GM06990 (cell line): ENCODE measurements at regions not wholly inside any gene's neighbourhood (a gene's known extent, or its start where the extent isn't known, plus 50 kb on each side); places are given as distances from the start of the nearest gene placed in this dataset.

Experiments
- DNase-seq: peaks from one replicate; pipeline ENCODE4 v3.0.0-alpha.2; 2011; ENCODE audit not compliant: insufficient read length; ENCODE audit errors: extremely low read depth
- H3K27me3 ChIP-seq: replicated peaks from 2 replicates; pipeline ENCODE4 v1.6.0; 2011; ENCODE audit warnings: low read length; ENCODE audit not compliant: control insufficient read depth, insufficient read depth
- H3K36me3 ChIP-seq: 2 replicates; pipeline ENCODE4 v1.5.1; 2011; ENCODE audit warnings: low read length; ENCODE audit not compliant: control insufficient read depth, insufficient read depth
- H3K4me3 ChIP-seq: replicated peaks from 2 replicates; pipeline ENCODE4 v1.5.1; 2011; ENCODE audit warnings: low read depth, mild to moderate bottlenecking, control low read depth, low read length
- TF ChIP-seq, protein P1 (sequence below): IDR thresholded peaks from 2 replicates; pipeline ENCODE4 v1.5.1; 2011; ENCODE audit warnings: low read length, control low read depth, mild to moderate bottlenecking, inconsistent platforms; ENCODE audit not compliant: insufficient read depth, poor library complexity, severe bottlenecking

DNA sequence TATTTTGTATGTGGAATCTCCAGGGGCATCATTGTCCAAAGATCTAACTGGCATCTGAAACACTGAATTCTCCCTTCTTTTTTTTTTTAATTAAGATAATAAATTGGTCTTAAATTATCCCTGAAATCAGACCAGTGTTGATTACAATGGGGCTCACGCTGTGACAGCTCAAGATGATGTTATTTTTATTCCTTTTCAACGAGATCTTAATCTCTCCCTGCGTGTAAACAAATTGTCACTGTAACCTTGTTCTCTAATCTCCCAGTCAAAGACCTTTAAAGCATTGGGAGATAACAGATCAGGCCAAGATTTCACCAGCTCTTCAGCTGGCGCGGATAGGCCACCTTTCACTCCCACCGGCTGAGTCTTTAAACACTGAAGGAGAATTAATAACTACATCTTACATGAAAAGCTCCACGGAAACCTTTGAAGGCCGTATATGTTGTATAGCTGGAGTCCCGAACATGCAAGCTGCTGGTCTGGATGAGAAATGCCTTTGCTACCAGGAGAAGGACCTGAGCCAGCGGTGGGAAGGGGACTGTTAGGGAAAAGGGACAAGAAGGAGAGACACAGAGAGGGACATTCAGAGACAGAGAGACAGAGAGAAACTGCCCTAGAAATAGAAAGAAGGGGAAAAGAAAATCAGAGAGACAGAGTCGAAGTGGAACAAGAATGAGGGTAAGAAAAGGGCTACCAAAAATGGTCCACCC is 418.8 kb upstream of the NR2F2 start:
- TF ChIP-seq, protein P1, sequence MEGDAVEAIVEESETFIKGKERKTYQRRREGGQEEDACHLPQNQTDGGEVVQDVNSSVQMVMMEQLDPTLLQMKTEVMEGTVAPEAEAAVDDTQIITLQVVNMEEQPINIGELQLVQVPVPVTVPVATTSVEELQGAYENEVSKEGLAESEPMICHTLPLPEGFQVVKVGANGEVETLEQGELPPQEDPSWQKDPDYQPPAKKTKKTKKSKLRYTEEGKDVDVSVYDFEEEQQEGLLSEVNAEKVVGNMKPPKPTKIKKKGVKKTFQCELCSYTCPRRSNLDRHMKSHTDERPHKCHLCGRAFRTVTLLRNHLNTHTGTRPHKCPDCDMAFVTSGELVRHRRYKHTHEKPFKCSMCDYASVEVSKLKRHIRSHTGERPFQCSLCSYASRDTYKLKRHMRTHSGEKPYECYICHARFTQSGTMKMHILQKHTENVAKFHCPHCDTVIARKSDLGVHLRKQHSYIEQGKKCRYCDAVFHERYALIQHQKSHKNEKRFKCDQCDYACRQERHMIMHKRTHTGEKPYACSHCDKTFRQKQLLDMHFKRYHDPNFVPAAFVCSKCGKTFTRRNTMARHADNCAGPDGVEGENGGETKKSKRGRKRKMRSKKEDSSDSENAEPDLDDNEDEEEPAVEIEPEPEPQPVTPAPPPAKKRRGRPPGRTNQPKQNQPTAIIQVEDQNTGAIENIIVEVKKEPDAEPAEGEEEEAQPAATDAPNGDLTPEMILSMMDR, result no peak
- no peak overlapping the region for H3K4me3 ChIP-seq
- H3K36me3 ChIP-seq, result no peaks in the 10 kb centered on the region
- no peaks in the 10 kb centered on the region for H3K27me3 ChIP-seq
- DNase-seq, result no peak

DNA sequence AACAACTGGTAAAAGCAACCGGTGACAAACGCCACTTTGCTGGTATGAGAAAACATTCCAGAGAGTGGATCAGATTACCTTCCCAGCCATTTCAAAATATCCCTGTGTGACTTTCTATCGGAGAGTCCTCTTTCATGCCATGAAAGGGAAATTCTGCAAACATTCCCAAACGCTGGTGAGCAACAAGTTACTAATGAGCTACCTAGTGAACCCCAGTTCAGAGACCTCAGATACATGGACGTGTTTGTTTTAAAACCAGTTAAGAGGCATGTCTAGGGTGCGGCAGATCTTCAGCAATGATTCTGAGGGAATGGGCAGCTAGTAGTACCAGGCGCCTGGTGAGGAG is 418.2 kb upstream of the NR2F2 start:
- Histone ChIP-seq H3K4me3 (no peak overlapping the region), H3K27me3 (no peaks in the 10 kb centered on the region), H3K36me3 (no peaks in the 10 kb centered on the region)
- no peak for DNase-seq
- TF ChIP-seq, protein P1, result no peak

DNA sequence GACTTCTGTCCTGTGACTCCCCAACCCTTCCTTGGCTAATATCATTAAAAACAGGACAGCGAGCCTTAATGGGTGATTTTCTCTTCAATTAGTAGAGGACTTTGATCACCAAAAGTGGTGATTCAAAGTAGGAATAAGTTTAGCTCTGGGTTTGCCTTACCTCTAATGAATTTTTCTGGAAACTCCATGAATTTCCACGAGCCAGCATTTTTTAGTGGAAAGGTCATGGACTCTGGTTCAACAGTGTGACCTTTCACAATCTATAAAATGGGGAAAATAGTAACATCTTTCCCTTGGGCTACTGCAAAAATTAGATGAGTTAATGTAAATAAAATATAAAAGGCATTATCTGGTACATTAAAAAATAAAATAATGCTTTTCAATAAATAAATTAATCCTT is 417.8 kb upstream of the NR2F2 start:
- DNase-seq, result no peak
- TF ChIP-seq, protein P1, result no peak
- Histone ChIP-seq H3K4me3 (no peak overlapping the region), H3K36me3 (no peaks in the 10 kb centered on the region), H3K27me3 (no peaks in the 10 kb centered on the region)

DNA sequence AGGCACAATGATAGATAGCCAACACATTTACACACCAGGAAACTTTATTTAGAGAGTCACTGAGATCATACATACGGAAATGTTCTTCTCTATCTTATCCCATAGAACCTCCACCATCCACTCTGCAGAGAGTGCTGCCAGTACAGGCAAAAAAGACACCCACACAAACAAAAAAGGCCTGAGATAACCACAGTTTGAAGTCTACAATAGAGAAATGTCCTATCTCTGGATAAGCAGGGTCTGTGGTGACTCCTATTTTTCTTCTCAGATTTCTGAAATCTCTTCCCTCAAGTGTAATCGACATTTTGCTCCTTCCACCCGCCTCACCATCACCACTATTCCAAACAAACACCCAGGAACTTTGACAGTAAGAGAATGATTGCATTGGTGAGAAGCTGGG is 413.9 kb upstream of the NR2F2 start:
- H3K4me3 ChIP-seq, result no peak overlapping the region
- TF ChIP-seq, protein P1, result no peak
- H3K36me3 ChIP-seq, result no peaks in the 10 kb centered on the region

DNA sequence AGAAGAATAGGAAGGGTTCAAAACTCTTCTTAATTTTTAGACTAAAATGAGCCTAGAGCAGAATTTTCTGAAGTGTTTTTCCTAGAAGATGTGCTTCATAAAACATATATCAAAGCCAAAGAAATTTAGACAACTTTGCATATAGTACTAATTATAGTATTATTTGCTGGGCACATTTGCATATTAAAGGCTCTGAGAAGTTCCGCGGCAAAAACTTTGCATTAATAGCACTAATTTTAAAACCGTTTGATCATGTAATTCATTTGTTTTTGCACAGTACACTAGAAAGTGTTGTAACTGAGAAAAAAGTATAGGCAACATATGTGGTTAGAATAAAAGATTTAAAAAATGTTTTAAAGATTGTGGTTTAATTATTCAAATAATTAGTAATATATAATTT is 412.0 kb upstream of the NR2F2 start:
- H3K36me3 ChIP-seq, result no peaks in the 10 kb centered on the region
- DNase-seq, result no peak
- H3K4me3 ChIP-seq, result no peak overlapping the region
- no peaks in the 10 kb centered on the region for H3K27me3 ChIP-seq
- TF ChIP-seq, protein P1, result no peak

More for the DNA sequence above, 413.9 kb upstream of the NR2F2 start:
- DNase-seq, result no peak
- no peaks in the 10 kb centered on the region for H3K27me3 ChIP-seq

DNA sequence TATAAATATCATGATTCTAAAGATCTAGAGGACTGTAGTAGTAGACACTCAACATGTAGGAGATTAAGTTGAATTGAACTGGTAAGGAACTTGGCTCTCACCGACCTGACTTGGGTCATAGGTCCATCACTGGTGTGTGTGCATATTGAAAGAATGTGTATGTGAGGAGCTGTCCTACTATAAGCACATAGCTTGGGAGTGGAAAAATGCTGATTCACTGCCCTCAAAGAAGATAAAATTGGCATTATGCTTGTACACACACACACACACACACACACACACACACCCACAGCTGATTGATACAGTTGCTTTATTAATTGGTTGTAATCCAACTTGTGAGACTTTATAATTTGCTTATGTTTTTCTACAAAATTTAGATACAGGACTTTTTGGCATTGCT is 411.0 kb upstream of the NR2F2 start:
- H3K4me3 ChIP-seq, result no peak overlapping the region
- no peak for DNase-seq
- TF ChIP-seq, protein P1, result no peak
- no peaks in the 10 kb centered on the region for H3K27me3 ChIP-seq
- no peaks in the 10 kb centered on the region for H3K36me3 ChIP-seq
